GM19025 (cell line): ENCODE measurements at regions not wholly inside any gene's neighbourhood (a gene's known extent, or its start where the extent isn't known, plus 50 kb on each side); places are given as distances from the start of the nearest gene placed in this dataset.

Experiments used
- ATAC-seq: cut with Tn5 transposase; IDR thresholded peaks from one replicate; pipeline ENCODE4 v1.9.1; 2021; ENCODE audit warnings: mild to moderate bottlenecking, low read depth, moderate library complexity; ENCODE audit not compliant: unreplicated experiment

GRCh38 chr3:16658004-16658924 lies 53.0 kb upstream of the DAZL start:
- no peak for ATAC-seq

DNA sequence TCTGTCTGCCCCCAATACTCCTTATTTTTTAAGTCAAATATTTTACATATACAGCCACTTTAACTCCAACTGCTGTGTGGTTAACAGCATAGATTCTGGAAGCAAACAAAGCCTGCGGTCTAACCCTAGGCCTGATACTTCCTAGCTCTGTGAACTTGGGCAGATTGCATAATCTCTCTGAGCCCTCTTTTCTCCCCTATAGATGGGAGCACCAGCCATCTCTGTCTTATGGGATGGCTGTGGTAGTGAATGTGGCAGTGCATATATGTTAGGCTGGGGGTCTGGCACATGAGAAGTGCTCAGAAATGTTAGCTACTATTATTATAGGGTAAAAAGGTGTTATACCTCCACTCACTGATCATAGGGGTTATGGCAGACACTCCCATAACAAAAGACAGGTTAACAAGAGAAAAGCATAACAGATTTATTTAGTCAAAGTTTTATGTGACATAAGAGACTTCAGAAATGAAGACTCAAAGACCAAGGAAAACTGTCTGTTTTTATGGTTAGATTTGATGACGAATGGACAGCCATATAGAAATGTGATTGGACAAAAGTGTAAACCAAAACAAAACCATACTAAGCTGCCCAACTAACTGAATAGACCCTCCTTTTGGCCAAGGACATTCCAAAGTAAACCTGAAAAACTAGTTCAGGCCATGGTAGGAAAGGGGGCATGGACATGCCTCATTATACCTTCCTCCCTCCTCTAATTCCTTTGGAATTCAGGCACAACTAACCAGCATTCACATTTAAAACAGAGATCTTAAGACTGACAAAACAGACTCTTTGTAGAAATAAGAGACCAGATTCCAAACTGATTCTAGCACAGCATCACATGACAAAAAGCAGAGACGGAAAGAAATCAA lies 53.9 kb upstream of the DAZL start:
- ATAC-seq = no peak

- no peak for ATAC-seq
Observed at GRCh38 chr3:16663854-16664712, 58.9 kb upstream of the DAZL start.

- ATAC-seq = peak; percentile 57
Observed at GRCh38 chr3:16665282-16665741, 60.1 kb upstream of the DAZL start.

DNA sequence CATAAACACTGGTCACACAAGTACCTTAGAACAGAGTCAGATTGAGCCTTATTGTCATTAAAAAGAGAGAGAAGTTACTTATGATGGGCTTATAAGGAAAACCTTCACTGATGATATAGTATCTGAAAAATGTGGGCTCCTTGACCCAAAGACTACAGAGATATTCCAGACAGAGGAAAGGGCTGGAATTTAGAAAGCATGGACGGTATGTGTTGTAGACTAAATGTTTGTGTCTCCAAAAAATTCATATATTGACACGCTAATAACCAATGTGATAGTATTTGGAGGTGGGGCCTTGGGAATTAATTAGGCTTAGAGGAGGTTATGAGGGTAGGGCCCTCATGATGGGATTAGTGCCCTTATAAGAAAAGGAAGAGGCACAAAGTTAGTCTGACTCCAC lies 61.0 kb upstream of the DAZL start:
- ATAC-seq = no peak

GRCh38 chr3:16667633-16668032 lies 62.4 kb upstream of the DAZL start:
- ATAC-seq = no peak

DNA sequence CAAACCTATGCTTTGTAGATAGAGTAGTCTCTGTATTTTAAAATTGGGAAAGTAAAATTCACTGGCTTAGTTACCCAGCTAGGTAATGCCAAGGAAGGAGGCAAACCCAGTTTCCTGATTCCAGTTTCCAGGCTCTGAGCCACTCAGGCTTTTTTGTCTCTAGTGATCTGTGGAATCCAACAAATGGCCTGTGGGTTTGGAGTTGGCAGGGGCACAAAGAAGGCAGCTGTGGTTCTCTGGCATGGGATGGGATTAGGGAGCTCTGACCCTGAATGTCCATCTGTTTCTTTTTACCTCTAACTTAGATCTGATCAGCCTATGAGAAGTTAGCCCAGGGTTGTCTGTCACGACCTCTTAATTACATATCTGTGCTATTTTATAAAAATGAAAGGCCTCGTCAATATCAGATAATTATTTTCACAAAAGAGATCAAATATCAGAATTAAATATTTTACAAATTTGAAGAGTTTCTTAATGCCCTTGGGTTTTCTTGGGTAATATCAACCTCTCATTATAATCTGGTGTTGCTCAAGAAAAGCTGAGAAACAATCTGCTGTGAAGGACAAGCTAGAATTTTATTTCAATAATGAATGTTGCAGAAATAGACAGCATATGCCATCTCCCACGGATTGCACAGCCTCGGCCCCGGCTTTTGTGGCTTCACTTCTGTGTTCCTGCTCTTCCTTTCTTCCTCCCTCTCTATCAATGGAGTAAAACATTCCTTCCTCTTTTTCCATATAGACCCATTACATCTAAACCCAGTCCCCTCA lies 63.7 kb upstream of the DAZL start:
- no peak for ATAC-seq

- ATAC-seq = no peak
Observed at GRCh38 chr3:16670191-16670590, 65.0 kb upstream of the DAZL start.

DNA sequence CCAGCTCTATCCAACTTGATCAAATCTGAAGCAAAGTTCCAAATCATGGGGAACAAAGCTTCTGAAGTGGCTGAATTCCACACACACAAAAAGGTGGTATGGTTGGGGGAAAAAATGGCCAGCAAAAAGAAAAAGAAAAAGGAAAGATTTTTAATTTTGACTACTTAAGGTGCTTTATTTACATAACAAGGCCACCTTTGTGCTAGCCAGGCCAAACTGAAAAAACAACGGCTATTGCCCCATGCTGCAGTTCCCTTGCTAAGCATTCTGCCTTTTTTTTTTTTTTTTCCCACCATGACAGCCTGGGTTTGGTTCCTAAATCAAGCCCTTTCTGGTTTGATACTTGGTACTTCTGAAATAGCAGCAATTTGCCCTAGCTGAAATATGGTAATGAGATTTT lies 66.5 kb upstream of the DAZL start:
- ATAC-seq = no peak

DNA sequence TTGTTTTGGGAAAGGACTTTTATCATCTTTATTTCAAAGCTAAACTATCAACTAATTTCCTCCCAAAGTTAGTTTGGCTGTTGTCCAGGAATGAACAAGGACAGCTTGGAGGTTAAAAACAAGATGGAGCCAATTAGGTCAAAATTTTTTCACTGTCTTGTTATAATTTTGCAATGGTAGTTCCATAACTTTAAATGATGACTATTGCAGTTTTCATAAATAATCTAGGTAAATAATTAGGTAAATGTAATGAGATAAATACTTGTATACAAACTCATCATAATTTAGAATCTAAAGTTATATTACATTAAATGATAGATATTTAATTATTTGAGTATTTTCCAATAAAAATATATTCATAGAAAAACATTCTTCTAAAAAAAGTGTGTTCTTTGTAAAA lies 68.3 kb upstream of the DAZL start:
- no peak for ATAC-seq

DNA sequence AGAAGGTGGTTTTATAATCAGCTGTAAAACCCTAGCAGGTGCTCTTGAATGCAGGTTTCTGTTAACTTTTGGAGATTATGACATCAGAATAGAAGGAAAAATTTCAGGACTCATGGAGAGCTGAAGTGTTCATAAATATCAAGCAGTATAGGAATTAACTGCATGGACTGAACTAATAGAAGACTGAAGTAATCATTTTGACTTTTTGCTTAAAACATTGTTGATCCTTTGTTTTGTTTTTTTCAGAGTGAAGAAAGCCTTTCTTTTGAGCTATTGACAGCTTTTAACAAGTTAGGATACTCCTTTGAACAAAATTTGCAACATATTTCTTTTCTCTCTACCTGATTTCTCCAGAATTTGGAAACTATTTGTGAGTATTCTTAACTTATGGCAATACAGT lies 70.6 kb upstream of the DAZL start:
- ATAC-seq = no peak

DNA sequence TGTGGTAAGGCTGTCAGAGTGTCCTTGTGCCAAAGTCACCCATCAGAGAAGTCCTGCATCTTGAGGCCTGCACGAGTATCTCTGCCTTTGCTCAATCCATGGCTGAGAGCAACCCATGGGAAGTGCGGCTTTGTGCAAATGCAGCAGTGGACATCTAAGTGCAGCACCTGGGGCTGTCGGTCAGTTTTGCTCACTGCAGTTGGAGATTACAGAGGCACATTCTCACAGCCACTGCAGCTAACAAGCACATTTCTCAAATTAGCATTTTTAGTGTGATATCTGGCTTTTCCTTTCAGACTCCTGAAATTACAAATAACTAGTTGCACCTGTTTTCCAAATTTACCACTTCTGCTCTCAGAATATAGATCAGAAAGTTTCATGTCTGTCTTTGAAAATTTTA lies 81.5 kb upstream of the DAZL start:
- no peak for ATAC-seq

DNA sequence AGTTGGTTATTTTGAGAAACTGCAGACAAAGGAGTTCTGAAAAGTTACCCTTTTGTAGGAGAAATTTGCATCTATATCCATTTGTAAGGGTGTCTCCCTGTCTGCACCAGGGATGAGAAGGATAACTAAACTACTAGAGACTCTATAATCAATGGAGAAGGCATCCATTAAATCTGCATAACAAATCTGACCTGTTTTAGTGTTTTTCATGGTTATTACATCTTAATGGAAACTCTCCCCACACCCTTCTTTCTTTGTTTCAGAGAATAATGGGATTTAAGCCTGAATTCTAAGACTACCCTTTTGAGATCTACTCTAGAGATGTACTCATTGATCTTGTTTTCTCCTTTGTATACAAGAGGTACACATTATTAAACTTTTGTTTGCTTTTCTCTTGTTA lies 82.0 kb upstream of the DAZL start:
- ATAC-seq = no peak

DNA sequence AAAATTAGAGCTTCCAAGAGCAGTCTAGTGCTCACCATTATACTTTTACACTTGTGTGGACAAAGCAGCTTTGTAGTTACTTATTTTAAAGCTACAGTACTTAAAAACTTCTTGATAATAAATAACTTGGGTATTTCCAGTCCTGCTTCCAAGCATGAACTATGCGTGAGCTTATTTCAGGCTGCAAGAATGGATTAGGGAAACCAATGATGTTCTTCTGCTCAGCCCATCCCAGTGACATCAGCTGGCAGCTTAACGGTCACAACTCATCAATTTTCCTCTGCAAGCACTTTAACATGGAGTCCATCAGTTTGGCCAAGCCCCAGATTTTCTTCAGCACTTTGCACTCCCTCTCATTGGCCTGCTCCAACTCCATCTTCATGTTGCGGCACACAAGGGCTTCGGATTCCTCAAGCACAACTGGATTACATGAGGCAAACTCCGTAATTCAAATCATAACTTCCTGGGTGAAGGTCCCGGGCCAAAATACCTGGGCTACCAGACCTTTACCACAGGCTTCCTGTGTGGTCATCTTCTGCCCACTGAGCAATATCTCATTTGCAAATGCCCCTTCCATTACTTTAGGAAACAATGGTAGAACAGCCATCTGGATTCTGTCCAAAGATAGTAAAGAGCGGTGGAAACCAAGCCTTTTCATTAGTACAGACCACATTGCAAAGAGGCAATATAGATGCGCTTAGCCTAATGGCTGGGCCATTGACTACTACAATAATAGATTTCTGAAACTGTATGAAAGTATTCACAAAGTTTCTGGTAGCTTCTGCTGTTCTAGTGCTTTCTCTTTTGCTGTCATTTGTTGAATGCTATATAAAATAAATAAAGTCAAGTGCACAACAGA lies 87.5 kb upstream of the DAZL start:
- no peak for ATAC-seq

- ATAC-seq = no peak
Observed at GRCh38 chr3:16693820-16694219, 88.6 kb upstream of the DAZL start.

GRCh38 chr3:16695710-16696109 lies 90.5 kb upstream of the DAZL start:
- ATAC-seq = no peak

DNA sequence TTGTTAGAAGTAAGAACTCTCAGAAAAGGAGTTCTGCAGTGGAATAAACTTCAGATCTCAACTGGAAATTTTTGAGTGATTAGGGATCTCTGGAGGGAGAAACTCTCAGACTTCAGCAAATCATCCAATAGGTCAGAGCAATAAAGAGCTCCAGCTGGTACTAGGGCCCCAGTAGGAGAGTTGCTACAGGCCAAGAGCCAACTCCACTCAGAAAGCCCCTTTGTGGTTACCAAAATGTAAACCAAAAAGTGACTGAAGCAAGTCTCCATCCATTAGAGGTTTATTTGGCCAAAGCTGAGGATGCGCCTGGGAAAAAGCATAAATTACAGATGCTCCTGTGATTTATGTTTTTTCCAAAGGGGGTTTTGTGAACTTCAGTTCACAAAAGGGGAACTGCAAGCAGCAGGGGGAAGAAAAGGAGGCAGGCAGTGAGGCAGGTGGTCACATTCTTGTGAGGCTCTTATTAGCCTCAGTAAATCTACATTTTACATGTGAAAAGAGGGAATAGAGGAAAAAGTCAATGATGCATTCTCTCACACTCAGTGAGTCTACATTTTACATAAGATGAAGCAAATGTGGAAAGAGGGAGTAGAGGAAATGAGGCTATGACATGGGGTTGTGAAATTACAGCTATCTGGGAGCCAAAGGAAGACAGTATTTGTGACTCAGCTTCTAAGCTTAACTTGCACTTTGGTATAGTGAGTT lies 92.4 kb upstream of the DAZL start:
- ATAC-seq = no peak

GRCh38 chr3:16700651-16701050 lies 95.4 kb upstream of the DAZL start:
- ATAC-seq = no peak
